Activated CD4-positive, CD25-positive, alpha-beta regulatory T cell treated with anti-CD3 and anti-CD28 coated beads, Interleukin-2, amount 50 U/mL, for 72 hours (primary cell): ENCODE measurements at regions not wholly inside any gene's neighbourhood (a gene's known extent, or its start where the extent isn't known, plus 50 kb on each side); places are given as distances from the start of the nearest gene placed in this dataset.
"Not testable (repeated sequence)": the region's sequence is repeated elsewhere in the genome, so short reads cannot be mapped to it uniquely, and the experiment has no call there.

ENCODE experiments used
- DNase-seq: peaks from one replicate; pipeline ENCODE4 v3.0.0; 2021

- no peak for DNase-seq
Measured at GRCh38 chr10:108629834-108630233, 1293.5 kb downstream of the XPNPEP1 start.

DNA sequence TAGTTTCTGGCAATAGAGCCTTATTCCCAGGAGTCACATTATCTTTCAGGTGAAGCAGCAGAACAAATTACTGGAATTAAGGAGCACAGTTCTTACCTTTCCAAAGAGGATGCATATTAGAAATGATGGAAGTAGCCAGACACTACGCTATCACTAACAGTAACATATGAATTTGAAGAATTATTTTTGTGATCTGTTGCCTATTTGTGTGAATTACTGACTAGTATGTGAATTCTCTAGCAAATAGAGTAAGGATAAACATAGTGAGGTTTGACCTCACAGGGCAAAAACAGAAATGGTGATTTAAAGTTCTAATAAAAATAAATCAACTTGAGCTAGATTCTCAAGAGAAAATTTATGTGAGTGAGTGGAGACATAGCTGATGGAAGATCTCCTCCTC, 1299.3 kb downstream of the XPNPEP1 start:
- no peak for DNase-seq

DNA sequence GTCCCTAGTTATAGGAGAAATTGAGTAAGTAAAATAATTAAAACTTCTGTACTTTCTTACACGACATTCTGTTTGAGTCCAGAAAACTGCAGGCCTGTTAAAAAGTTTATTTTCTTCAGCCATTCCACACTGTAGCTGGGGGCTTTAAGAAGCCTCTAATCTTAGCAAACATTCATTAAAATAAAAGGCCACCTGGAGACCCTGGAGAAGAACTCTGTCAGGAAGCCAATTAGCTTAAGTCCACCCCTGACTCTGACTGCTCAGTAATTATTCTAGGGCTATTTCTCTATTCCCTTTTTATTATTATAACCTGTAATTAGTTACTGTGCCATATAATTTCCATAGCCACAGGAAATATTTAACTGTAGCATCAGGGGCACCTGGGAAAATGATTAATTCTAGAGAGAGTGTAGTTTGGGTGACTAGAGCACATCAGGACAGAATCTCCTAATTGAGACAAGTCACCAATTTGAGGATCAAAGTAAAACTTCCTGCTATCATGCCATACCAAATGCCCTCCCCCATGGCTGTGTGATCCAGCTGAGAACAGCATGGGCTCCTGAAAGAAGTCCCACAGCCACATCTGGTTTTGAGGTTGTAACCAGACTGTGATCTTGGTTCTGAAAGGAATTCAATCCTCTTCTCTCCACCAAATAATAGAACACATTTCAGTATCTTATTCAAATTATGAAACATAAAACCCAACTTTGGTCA, 1302.3 kb downstream of the XPNPEP1 start:
- no peak for DNase-seq

DNA sequence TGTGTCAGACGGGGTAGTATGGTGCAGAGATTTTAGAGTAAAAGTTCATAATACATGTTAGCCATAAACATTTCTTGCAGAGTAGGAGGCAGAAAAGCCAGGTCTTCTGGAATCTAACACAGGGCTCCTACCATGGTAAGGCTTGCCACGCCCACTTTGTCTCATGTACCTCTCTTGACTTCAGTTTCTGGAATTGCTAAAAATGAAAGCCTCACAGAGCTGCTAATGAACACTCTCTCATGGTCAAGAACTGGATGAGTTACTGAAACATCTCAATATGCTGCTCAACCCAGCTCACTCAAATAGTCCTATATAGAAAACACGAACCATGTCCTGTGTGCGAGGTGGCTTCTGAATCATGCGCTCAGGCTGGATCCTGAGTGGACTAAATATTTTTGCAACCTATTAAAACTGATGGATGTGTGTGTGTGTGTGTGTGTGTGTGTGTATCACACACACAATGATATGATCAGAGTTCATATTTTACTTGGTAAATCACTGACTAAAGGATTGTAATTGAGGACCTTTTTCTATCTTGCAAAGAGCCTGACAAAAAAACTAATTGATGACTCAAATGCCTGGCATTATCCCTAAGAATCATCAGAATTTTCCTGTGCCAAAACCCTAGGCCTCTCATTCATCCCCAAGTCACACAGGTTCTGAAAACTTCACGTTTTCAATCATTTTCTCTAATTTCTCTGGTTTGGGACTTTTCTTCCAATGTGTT, 1306.6 kb downstream of the XPNPEP1 start:
- no peak for DNase-seq

- no peak for DNase-seq
Measured at GRCh38 chr10:108615576-108616320, 1307.6 kb downstream of the XPNPEP1 start.

DNA sequence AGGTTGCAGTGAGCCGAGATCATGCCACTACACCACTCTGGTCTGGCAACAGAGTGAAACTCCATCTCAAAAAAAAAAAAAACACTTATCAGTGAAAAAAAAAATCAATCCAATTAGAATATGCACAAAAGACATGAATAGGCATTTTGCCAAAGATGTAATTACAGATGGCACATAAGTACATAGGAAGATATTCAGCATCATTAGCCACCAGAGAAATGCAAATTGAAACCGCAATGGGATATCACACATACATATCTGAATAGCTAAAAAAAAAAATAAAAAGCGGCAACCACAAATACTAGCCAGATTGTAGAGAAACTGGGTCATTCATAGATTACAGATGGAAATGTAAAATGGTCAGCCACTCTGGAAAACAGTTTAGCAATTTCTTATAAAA, 1310.8 kb downstream of the XPNPEP1 start:
- no peak for DNase-seq

DNA sequence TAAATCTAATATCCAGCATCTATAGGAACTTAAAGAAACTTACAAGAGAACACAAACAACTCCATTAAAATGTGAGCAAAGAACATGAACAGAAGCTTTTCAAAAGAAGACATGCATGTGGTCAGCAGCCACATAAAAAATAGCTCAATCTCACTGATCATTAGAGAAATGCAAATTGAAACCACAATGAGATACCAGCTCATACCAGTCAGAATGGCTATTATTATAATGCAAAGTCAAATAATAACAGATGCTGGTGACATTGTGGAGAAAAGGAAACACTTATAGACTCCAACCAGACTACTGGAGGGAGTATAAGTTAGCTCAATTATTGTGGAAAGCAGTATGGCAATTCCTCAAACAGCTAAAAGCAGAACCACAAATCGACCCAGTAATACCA, 1314.5 kb downstream of the XPNPEP1 start:
- DNase-seq: no peak

- no peak for DNase-seq
Measured at GRCh38 chr10:108601851-108602250, 1321.5 kb downstream of the XPNPEP1 start.

DNA sequence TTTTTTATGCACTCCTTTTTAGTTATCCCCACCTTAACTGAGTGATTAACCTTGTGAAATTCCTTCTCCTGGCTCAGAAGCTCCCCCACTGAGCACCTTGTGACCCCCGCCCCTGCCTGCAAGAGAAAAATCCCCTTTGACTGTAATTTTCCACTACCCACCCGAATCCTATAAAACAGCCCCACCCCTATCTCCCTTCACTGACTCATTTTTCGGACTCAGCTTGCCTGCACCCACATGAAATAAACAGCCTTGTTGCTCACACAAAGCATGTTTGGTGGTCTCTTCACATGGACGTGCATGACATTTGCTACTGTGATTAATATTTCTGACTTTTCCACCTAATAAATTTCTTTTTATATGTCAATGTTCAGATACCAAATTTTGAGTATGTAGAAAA, 1322.8 kb downstream of the XPNPEP1 start:
- DNase-seq: not testable (repeated sequence)

DNA sequence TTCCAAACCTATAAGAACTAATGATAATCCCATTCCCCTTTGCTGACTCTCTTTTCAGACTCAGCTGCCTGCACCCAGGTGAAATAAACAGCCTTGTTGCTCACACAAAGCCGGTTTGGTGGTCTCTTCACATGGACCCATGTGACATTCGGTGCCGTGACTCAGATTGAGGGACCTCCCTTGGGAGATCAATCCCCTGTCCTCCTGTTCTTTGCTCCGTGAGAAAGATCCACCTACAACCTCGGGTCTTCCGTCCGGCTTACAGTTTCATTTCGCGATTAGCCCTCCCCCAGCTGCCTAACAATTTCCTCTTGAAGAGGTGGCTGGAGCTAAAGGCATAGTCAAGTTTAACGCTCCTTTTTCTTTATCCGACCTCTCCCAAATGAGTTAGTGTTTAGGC, 1324.0 kb downstream of the XPNPEP1 start:
- not testable (repeated sequence) for DNase-seq

DNA sequence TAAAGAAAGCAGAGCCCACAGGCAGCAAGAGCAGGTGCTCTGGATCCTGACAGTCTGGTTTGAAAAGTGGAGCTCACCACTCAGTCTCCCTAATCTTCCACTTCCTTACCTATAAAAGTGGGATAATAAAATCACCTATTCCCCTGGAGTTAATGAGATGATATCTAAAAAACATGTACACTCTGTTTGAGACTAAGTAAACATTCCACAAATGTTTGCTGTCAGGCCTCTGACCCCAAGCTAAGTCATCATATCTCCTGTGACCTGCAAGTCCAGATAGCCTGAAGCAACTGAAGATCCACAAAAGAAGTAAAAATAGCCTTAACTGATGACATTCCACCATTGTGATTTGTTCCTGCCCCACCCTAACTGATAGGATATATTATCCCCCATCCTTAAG, 1324.5 kb downstream of the XPNPEP1 start:
- DNase-seq: no peak

- no peak for DNase-seq
Measured at GRCh38 chr10:108598320-108598695, 1325.0 kb downstream of the XPNPEP1 start.

- no peak for DNase-seq
Measured at GRCh38 chr10:108597657-108598319, 1325.5 kb downstream of the XPNPEP1 start.

GRCh38 chr10:108597031-108597430, 1326.3 kb downstream of the XPNPEP1 start:
- no peak for DNase-seq

DNA sequence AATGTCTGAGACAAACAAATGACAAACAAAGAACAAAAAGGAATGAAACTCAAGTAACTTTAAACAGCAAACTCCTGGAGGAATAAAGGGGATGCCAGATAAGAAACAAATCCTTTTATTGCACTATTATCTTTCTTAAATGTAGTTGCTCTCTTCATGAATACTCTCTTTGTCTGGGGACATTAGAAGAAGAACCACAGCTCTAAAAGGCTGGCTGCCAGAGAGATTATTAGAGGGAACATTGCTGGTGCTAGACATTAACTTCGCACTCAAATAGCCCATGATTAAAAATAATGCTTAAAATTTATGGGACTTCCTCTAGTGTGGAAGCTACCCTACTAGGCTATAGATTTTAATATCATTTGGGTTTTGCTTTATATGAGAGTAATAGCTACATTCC, 1330.4 kb downstream of the XPNPEP1 start:
- DNase-seq: no peak

GRCh38 chr10:108591417-108591816, 1331.9 kb downstream of the XPNPEP1 start:
- DNase-seq: no peak

- no peak for DNase-seq
Measured at GRCh38 chr10:108586424-108586823, 1336.9 kb downstream of the XPNPEP1 start.

DNA sequence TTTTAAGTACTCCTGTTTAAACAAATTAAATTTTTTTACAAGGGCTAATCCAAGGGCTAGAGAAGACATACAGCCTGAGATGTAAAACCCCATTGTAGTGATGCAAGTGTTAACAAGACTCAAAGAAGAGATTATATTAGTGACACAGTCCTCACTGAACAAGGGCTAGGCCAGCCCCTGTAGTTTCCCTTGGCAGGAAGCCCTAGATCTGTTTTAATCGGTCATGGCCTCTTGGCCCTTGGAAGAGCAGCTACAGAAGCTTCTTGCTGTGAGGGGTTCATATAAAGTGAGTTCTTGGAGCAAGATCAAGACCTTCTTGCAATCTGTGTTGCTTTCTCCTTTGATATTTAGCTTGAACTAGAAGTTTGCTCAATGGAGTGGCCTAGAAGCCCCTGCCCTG, 1339.4 kb downstream of the XPNPEP1 start:
- no peak for DNase-seq

DNA sequence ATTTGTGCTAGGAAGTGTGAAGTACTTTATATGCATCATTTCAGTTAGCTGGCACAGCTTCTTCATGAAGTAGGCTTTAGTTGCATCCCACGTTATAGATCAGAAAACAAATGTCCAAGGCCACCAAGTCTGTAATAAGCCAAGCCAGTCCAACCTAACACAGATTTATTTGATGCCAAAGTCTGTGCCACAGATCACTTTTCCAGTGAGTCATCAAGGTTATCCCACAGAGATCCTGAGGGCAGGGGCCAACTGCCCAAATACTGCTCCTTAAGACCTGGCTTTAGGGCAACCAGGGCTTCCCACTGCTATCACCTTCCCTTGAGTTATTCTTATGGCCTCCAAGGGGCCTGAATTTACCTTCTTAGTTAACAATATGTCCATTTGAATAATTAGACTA, 1340.4 kb downstream of the XPNPEP1 start:
- DNase-seq: no peak

DNA sequence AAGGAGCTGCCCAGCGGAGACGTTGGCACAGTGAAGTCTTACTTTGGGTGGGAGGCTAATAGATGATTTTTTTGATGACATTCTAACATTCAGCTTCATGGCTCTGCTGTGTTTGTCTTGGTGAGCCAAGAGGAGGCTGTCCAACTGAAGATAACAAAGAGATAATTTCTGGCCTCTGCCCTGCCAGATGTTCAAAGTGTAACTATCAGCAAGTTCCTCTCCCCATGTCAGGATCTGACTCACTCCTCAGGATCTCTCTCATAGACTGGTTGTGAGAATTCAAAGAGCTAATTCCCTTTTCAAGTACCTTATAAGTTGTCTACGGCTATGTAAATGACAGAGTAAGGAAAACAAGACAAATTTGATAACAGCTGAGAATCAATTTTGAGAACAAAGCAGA, 1340.9 kb downstream of the XPNPEP1 start:
- no peak for DNase-seq

- no peak for DNase-seq
Measured at GRCh38 chr10:108578258-108578657, 1345.1 kb downstream of the XPNPEP1 start.

- DNase-seq: no peak
Measured at GRCh38 chr10:108574233-108574632, 1349.1 kb downstream of the XPNPEP1 start.

DNA sequence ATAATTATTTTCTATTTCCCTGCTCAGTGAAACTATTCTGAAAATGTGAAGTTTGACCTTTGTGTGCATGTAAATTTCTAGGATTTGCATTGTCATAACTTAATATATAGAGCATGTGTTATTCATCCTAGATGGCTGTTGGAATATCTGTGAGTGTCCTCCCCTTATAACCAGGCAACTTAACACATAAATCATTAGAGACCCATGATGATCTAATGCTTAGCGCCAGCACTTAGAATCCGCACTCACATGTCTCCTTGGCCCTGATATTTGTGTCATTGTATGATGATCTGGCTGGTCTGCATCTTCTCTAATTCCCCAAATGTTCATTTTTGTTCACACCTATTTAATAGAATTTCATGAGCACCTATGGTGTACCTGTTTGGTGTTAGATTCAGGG, 1354.5 kb downstream of the XPNPEP1 start:
- no peak for DNase-seq
